ENCODE measurements at regions not wholly inside any gene's neighbourhood (a gene's known extent, or its start where the extent isn't known, plus 50 kb on each side); places are given as distances from the start of the nearest gene placed in this dataset.

- TF ChIP-seq ATF7 (IDR thresholded peaks at IDR 0.05; ENCODE audit: low read depth): no peak
- TF ChIP-seq BACH1 (IDR thresholded peaks at IDR 0.05; ENCODE audit: borderline replicate concordance): no peak
- no peak for TF ChIP-seq YBX1 (IDR thresholded peaks at IDR 0.05)
- TF ChIP-seq, protein P1, sequence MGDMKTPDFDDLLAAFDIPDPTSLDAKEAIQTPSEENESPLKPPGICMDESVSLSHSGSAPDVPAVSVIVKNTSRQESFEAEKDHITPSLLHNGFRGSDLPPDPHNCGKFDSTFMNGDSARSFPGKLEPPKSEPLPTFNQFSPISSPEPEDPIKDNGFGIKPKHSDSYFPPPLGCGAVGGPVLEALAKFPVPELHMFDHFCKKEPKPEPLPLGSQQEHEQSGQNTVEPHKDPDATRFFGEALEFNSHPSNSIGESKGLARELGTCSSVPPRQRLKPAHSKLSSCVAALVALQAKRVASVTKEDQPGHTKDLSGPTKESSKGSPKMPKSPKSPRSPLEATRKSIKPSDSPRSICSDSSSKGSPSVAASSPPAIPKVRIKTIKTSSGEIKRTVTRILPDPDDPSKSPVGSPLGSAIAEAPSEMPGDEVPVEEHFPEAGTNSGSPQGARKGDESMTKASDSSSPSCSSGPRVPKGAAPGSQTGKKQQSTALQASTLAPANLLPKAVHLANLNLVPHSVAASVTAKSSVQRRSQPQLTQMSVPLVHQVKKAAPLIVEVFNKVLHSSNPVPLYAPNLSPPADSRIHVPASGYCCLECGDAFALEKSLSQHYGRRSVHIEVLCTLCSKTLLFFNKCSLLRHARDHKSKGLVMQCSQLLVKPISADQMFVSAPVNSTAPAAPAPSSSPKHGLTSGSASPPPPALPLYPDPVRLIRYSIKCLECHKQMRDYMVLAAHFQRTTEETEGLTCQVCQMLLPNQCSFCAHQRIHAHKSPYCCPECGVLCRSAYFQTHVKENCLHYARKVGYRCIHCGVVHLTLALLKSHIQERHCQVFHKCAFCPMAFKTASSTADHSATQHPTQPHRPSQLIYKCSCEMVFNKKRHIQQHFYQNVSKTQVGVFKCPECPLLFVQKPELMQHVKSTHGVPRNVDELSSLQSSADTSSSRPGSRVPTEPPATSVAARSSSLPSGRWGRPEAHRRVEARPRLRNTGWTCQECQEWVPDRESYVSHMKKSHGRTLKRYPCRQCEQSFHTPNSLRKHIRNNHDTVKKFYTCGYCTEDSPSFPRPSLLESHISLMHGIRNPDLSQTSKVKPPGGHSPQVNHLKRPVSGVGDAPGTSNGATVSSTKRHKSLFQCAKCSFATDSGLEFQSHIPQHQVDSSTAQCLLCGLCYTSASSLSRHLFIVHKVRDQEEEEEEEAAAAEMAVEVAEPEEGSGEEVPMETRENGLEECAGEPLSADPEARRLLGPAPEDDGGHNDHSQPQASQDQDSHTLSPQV (IDR thresholded peaks at IDR 0.05): no peak
- TF ChIP-seq WRNIP1 (IDR thresholded peaks at IDR 0.05; ENCODE audit: borderline replicate concordance, low read depth, low read length): no peak
- no peak for TF ChIP-seq ZSCAN29 (IDR thresholded peaks at IDR 0.05)
Measured at GRCh38 chr21:31489014-31489413, 145.0 kb upstream of the TIAM1 start (continued).

- H3K4me1 ChIP-seq (ENCODE audit: control insufficient read depth, insufficient read depth, low read length): no peaks in the 10 kb centered on the region
- ChIA-PET RAD21 (ENCODE audit: unreplicated experiment) (no interaction called here), CTCF (no interaction called here), SMC1A (ENCODE audit: uncharacterized antibody, unreplicated experiment) (interaction anchor here (0.5 to 0.6 kb wide), 2 partner anchors 73 to 264 kb away, joined by 3 to 4 read pairs; no protein-coding TSS in a partner anchor), POLR2A (interaction anchor here (0.6 kb wide), 1 partner anchor 66 kb away, joined by 3 read pairs; no protein-coding TSS in a partner anchor)
- no peak overlapping the region for H3K27ac ChIP-seq (ENCODE audit: control insufficient read depth, insufficient read depth)
- ATAC-seq (no peak), DNase-seq (ENCODE audit: low read depth, low spot score) (no peak), FAIRE-seq (no peak)
- no peak overlapping the region for H3K9ac ChIP-seq (ENCODE audit: control insufficient read depth, insufficient read depth, low read length)
- no peaks in the 10 kb centered on the region for H4K20me1 ChIP-seq (ENCODE audit: control insufficient read depth, insufficient read depth)
- peaks cover 2% of the 10 kb centered on the region; the same call in 1 of the 3 replicates for H3K9me3 ChIP-seq (replicated peaks; ENCODE audit: control insufficient read depth, insufficient read depth, low read length)
- intact Hi-C loops (cut with micrococcal nuclease; ENCODE audit: unreplicated experiment) (no loop called here), in situ Hi-C loops (cut with MboI) (no loop called here)
- H3K79me2 ChIP-seq (ENCODE audit: control insufficient read depth, insufficient read depth, low read length): no peaks in the 10 kb centered on the region
- H3K27me3 ChIP-seq (replicated peaks in 1 of 2; ENCODE audit: control insufficient read depth in 2 of 2, insufficient read depth in 2 of 2, low read length in 1 of 2): no peaks in the 10 kb centered on the region
- no peaks in the 10 kb centered on the region for H3K36me3 ChIP-seq (ENCODE audit: control insufficient read depth in 2 of 2, insufficient read depth in 2 of 2, low read length in 1 of 2)
- no peak overlapping the region for H3K4me3 ChIP-seq
- no peak overlapping the region for H3K4me2 ChIP-seq (ENCODE audit: control insufficient read depth, insufficient read depth)
- no peak overlapping the region for H2AFZ ChIP-seq (ENCODE audit: control insufficient read depth, low read depth, low read length)
- no TSS peak for BruUV-seq (replicated peaks)
- 22% methylated on average over 5 of the region's 5 CpGs for WGBS (ENCODE audit: insufficient coverage, insufficient replicate concordance, low lambda C conversion rate, missing lambda C conversion rate)
- TF ChIP-seq RCOR1 (conservative IDR thresholded peaks at IDR 0.05; ENCODE audit: low read depth, low read length): no peak
- TF ChIP-seq SIX5 (IDR thresholded peaks at IDR 0.05; ENCODE audit: low read depth, low read length, severe bottlenecking): no peak
- TF ChIP-seq KAT2A (conservative IDR thresholded peaks at IDR 0.05; ENCODE audit: control insufficient read depth, low read depth, low read length): no peak
- TF ChIP-seq, protein P2, sequence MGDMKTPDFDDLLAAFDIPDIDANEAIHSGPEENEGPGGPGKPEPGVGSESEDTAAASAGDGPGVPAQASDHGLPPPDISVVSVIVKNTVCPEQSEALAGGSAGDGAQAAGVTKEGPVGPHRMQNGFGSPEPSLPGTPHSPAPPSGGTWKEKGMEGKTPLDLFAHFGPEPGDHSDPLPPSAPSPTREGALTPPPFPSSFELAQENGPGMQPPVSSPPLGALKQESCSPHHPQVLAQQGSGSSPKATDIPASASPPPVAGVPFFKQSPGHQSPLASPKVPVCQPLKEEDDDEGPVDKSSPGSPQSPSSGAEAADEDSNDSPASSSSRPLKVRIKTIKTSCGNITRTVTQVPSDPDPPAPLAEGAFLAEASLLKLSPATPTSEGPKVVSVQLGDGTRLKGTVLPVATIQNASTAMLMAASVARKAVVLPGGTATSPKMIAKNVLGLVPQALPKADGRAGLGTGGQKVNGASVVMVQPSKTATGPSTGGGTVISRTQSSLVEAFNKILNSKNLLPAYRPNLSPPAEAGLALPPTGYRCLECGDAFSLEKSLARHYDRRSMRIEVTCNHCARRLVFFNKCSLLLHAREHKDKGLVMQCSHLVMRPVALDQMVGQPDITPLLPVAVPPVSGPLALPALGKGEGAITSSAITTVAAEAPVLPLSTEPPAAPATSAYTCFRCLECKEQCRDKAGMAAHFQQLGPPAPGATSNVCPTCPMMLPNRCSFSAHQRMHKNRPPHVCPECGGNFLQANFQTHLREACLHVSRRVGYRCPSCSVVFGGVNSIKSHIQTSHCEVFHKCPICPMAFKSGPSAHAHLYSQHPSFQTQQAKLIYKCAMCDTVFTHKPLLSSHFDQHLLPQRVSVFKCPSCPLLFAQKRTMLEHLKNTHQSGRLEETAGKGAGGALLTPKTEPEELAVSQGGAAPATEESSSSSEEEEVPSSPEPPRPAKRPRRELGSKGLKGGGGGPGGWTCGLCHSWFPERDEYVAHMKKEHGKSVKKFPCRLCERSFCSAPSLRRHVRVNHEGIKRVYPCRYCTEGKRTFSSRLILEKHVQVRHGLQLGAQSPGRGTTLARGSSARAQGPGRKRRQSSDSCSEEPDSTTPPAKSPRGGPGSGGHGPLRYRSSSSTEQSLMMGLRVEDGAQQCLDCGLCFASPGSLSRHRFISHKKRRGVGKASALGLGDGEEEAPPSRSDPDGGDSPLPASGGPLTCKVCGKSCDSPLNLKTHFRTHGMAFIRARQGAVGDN (IDR thresholded peaks at IDR 0.05): no peak
- TF ChIP-seq NR2C1 (IDR thresholded peaks at IDR 0.05): no peak
- TF ChIP-seq, protein P3, sequence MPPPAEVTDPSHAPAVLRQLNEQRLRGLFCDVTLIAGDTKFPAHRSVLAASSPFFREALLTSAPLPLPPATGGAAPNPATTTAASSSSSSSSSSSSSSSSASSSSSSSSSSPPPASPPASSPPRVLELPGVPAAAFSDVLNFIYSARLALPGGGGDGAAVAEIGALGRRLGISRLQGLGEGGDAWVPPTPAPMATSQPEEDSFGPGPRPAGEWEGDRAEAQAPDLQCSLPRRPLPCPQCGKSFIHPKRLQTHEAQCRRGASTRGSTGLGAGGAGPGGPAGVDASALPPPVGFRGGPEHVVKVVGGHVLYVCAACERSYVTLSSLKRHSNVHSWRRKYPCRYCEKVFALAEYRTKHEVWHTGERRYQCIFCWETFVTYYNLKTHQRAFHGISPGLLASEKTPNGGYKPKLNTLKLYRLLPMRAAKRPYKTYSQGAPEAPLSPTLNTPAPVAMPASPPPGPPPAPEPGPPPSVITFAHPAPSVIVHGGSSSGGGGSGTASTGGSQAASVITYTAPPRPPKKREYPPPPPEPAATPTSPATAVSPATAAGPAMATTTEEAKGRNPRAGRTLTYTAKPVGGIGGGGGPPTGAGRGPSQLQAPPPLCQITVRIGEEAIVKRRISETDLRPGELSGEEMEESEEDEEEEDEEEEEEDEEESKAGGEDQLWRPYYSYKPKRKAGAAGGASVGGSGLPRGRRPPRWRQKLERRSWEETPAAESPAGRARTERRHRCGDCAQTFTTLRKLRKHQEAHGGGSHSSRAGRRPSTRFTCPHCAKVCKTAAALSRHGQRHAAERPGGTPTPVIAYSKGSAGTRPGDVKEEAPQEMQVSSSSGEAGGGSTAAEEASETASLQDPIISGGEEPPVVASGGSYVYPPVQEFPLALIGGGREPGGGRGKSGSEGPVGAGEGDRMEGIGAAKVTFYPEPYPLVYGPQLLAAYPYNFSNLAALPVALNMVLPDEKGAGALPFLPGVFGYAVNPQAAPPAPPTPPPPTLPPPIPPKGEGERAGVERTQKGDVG (CRISPR knock-in tag; IDR thresholded peaks at IDR 0.05): no peak
- TF ChIP-seq TARDBP (IDR thresholded peaks at IDR 0.05; ENCODE audit: borderline replicate concordance): no peak
- TF ChIP-seq SMARCA5 (IDR thresholded peaks at IDR 0.05): no peak
Measured at GRCh38 chr21:31484219-31484618, 140.2 kb upstream of the TIAM1 start.
